Hepatocyte (in vitro differentiated cells): ENCODE measurements at regions not wholly inside any gene's neighbourhood (a gene's known extent, or its start where the extent isn't known, plus 50 kb on each side); places are given as distances from the start of the nearest gene placed in this dataset.

ENCODE experiments used
- EZH2phosphoT487 ChIP-seq: fragments of 200-600 bp; sonication (generic); IDR thresholded peaks from one replicate; pipeline ENCODE4 v1.6.1; 2018; ENCODE audit warnings: antibody characterized with exemption, mild to moderate bottlenecking, low read depth, moderate library complexity; ENCODE audit not compliant: unreplicated experiment, severe bottlenecking
- TF ChIP-seq, protein P1 (sequence below): fragments of 200-600 bp; sonication (generic); IDR thresholded peaks from 2 replicates; pipeline ENCODE4 v1.5.1; 2016; ENCODE audit warnings: antibody characterized with exemption, mild to moderate bottlenecking; ENCODE audit not compliant: poor library complexity

DNA sequence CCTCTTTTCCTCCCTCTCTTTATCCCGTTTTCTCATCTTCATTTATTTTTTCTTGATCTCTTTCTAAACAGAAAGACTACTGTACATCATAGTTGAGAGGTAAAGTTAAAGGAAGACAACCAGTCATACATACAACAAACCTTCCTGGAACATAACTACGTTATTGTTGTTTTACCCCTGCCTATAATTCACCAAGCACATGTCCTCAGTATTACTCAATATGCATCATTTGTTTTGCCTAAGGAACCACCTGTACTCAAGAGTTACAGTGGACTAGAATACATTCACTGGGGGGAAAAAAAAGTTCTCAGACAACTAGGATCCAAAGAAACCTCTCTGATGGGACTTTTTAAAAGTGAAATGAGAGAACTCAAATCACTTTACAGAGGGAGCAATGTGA is 344.7 kb upstream of the RBMS3 start:
- TF ChIP-seq, protein P1, sequence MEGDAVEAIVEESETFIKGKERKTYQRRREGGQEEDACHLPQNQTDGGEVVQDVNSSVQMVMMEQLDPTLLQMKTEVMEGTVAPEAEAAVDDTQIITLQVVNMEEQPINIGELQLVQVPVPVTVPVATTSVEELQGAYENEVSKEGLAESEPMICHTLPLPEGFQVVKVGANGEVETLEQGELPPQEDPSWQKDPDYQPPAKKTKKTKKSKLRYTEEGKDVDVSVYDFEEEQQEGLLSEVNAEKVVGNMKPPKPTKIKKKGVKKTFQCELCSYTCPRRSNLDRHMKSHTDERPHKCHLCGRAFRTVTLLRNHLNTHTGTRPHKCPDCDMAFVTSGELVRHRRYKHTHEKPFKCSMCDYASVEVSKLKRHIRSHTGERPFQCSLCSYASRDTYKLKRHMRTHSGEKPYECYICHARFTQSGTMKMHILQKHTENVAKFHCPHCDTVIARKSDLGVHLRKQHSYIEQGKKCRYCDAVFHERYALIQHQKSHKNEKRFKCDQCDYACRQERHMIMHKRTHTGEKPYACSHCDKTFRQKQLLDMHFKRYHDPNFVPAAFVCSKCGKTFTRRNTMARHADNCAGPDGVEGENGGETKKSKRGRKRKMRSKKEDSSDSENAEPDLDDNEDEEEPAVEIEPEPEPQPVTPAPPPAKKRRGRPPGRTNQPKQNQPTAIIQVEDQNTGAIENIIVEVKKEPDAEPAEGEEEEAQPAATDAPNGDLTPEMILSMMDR, result no peak
- TF ChIP-seq EZH2phosphoT487, result no peak
